ENCODE measurements at regions not wholly inside any gene's neighbourhood (a gene's known extent, or its start where the extent isn't known, plus 50 kb on each side); places are given as distances from the start of the nearest gene placed in this dataset.

GRCh38 chr3:157876556-157876955, 229.7 kb downstream of the SHOX2 start:
- no peak for DNase-seq (ENCODE audit: extremely low read depth, low read depth)
- TF ChIP-seq CTCF (IDR thresholded peaks at IDR 0.05; ENCODE audit: low read depth, low read length, missing control alignments), result no peak
- no peak overlapping the region for H3K4me3 ChIP-seq (replicated peaks; ENCODE audit: low read depth, low read length)

- H3K4me3 ChIP-seq (replicated peaks; ENCODE audit: low read depth, low read length), result no peak overlapping the region
- DNase-seq (ENCODE audit: extremely low read depth, low read depth), result no peak
- TF ChIP-seq CTCF (IDR thresholded peaks at IDR 0.05; ENCODE audit: low read depth, low read length, missing control alignments), result no peak
Observed at GRCh38 chr3:157872902-157873301, 233.3 kb downstream of the SHOX2 start.

GRCh38 chr3:157871838-157872460, 234.3 kb downstream of the SHOX2 start:
- no peak overlapping the region for H3K4me3 ChIP-seq (replicated peaks; ENCODE audit: low read depth, low read length)

GRCh38 chr3:157871248-157871647, 235.0 kb downstream of the SHOX2 start:
- no peak for TF ChIP-seq CTCF (IDR thresholded peaks at IDR 0.05; ENCODE audit: low read depth, low read length, missing control alignments)
- no peak overlapping the region for H3K4me3 ChIP-seq (replicated peaks; ENCODE audit: low read depth, low read length)
- no peak for DNase-seq (ENCODE audit: extremely low read depth, low read depth)

More at GRCh38 chr3:157871838-157872460, 234.3 kb downstream of the SHOX2 start:
- no peak for TF ChIP-seq CTCF (IDR thresholded peaks at IDR 0.05; ENCODE audit: low read depth, low read length, missing control alignments)
- DNase-seq (ENCODE audit: extremely low read depth, low read depth), result no peak

- no peak overlapping the region for H3K4me3 ChIP-seq (replicated peaks; ENCODE audit: low read depth, low read length)
- DNase-seq (ENCODE audit: extremely low read depth, low read depth), result no peak
- TF ChIP-seq CTCF (IDR thresholded peaks at IDR 0.05; ENCODE audit: low read depth, low read length, missing control alignments), result no peak
Observed at GRCh38 chr3:157868946-157869345, 237.3 kb downstream of the SHOX2 start.

GRCh38 chr3:157868196-157868595, 238.0 kb downstream of the SHOX2 start:
- no peak overlapping the region for H3K4me3 ChIP-seq (replicated peaks; ENCODE audit: low read depth, low read length)
- TF ChIP-seq CTCF (IDR thresholded peaks at IDR 0.05; ENCODE audit: low read depth, low read length, missing control alignments), result no peak
- DNase-seq (ENCODE audit: extremely low read depth, low read depth), result no peak
